HG02623 (cell line): ENCODE measurements at regions not wholly inside any gene's neighbourhood (a gene's known extent, or its start where the extent isn't known, plus 50 kb on each side); places are given as distances from the start of the nearest gene placed in this dataset.
"Not testable (repeated sequence)": the region's sequence is repeated elsewhere in the genome, so short reads cannot be mapped to it uniquely, and the experiment has no call there.

Experiments used
- ATAC-seq: cut with Tn5 transposase; IDR thresholded peaks from one replicate; pipeline ENCODE4 v1.9.1; 2021; ENCODE audit warnings: moderate library complexity; ENCODE audit not compliant: unreplicated experiment

GRCh38 chr4:3954540-3955320 lies 188.5 kb downstream of the ADRA2C start:
- not testable (repeated sequence) for ATAC-seq

DNA sequence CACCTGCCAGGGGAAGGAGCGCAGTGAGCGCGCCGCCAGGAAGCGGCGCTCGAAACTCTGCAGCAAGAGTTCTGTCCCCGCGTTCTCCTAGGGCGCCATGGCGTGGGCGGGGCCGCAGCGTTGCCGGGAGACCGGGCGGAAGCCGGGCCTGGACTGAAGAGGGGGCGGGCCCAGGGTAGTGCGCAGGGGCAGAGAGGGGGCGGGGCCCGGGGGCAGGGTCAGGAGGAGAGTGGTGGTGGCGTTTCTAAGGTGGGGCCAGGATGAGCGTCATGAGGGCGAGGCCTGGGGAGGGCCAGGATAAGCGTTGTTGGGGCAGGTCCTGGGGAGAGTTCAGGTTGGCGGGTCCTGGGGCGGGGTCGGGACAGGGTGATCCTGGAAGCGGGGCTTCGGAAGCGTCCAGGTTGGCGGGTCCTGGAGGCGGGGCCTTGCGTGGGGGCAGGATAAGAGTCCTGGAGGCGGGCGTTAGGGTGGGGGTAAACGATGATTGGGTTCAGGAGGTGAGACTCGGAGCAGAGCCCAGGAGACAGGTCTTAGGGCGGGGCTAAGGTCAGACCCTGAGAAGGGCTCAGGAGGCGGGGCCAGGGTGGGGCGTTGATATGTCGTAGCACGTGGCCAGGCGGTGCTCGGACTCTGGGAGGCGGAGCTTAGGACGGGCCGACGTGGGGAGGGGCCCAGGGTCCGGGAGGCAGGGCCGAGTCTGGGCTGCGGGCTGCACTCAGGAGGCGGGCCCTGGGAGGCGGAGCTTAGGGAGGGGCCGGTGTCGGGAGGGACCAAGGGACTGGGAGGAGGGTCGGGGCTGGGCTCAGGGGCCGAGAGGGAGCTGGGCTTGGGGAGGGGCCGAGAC lies 189.4 kb downstream of the ADRA2C start:
- peak; percentile 98 for ATAC-seq

DNA sequence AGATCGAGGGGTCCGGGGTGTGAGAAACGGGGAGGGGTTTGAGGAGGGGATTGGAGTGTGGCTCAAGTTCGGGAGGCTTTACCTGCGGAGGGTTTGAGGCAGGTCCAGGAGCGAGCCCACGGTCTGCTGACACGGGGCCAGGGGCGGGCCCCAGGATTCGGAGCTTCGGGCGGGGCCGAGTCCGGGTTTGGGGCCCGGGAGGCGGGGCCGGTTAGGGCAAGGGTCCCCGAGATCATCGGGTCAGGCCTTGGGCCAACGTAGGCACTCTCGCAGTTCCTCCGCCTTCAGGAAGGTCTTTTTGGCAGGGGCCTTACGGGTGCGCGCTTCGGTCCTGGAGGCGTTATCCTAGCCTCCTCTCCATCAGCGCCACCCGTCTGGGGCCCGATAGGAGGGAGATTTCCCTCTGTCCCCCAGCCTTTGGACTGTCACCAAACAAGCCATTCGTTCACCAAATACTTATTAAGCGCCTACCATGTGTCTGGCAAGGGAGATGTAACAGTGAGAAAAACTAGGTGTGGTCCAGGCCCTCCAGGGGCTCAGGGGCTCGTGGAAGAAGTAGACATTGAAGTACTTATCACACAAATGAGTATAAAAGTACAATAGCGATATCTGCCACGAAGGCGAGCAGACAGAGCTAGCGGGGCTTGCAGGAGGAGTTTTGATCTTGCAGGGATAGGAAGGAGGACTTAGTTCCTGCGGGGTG lies 190.1 kb downstream of the ADRA2C start:
- ATAC-seq = not testable (repeated sequence)

DNA sequence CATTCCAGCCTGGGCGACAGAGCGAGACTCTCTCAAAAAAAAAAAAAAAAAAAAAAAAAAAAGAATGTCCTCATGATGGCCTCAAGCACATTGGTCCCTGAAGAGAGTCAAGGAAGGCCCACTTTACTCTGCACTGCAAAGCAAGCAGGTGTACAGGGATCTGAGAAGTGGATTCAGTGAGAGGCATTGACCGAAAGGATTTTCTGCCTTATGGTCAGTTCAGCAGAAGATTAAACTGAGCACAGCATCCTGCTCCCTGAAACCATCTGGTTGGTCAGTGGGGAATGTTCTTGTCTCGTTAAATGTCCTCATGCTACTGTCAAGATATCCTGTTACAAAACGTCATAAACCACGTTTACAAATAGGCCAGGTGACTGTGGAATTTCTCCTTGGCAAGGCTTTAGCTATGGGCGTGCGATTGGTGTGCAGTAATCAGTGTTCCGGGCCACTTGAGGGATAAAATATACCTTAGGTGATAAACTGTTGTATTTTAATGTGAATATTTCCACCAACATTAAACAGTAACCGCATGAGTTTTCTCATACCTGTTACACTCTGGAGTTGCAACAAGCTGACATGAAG lies 195.0 kb downstream of the ADRA2C start:
- not testable (repeated sequence) for ATAC-seq

DNA sequence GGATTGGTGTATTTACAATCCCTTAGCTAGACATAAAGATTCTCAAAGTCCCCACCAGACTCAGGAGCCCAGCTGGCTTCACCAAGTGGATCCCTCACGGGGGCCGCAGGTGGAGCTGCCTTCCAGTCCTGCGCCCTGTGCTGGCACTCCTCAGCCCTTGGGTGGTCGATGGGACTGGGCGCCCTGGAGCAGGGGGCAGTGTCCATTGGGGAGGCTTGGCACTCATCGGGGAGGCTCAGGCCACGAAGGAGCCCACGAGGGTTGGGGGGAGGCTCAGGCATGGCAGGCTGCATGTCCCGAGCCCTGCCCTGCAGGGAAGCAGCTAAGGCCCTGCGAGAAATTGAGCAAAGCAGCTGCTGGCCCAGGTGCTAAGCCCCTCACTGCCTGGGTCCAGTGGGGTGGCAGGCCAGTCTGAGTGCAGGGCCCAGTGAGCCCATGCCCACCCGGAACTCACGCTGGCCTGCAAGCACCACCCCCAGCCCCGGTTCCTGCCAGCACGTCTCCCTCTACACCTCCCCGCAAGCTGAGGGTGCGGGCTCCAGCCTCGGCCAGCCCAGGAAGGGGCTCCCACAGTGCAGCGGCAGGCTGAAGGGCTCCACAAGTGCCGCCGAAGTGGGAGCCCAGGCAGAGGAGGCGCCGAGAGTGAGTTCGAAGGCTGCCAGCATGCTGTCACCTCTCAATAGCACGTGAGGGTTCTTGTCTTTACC lies 198.5 kb downstream of the ADRA2C start:
- not testable (repeated sequence) for ATAC-seq

- ATAC-seq = not testable (repeated sequence)
Measured at GRCh38 chr4:3967204-3967603, 201.0 kb downstream of the ADRA2C start.

DNA sequence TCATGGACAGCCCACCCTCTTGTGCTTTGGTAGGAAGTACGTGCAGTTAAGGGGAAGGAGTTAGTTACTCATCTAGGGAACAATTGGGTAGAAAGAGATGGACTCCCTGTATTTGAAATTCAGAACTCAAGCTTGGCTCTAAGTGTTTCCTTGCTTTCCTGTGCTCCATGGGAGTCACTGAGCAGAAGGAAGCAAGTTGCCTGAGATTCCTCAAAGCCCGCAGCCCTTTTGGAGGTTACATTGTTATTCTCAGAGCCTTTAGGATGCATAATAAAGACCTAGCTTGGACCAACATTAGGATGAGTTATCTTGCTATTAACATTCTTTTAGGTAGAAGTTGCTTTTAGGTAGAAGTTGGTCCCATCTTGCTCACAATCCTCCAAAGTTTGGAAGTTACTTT lies 206.4 kb downstream of the ADRA2C start:
- ATAC-seq = not testable (repeated sequence)

DNA sequence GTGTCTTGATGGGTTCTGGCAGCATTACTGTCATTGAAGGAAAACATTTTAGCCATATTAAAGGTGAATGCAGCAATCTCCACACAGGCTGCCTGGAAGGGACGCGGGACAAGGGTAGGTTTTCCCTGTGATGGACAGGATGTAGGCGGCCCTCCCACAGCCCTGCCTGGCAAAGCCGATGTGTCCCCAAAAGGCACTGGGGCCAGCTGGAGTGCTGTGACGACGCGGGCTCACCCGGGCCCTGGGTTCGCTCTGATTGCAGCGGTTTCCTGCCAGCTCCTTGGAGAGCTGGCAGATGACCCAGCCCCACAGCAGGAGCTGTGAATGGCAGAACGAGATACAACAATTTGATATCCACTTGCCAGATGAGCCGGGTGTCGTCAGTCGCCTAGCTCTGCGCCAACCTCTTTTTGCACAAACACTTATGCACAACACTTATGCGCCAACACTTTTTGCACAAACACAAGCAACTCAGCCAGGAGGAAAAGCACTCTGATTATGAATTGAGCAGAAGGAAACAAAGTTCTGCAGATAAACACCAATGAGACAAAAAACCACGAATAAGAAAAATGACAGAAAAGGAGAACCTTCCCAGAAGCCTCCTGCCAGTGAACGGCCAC lies 207.5 kb downstream of the ADRA2C start:
- ATAC-seq = not testable (repeated sequence)

GRCh38 chr4:3983518-3984125 lies 217.4 kb downstream of the ADRA2C start:
- ATAC-seq = not testable (repeated sequence)

- not testable (repeated sequence) for ATAC-seq
Measured at GRCh38 chr4:3984796-3985195, 218.6 kb downstream of the ADRA2C start.

DNA sequence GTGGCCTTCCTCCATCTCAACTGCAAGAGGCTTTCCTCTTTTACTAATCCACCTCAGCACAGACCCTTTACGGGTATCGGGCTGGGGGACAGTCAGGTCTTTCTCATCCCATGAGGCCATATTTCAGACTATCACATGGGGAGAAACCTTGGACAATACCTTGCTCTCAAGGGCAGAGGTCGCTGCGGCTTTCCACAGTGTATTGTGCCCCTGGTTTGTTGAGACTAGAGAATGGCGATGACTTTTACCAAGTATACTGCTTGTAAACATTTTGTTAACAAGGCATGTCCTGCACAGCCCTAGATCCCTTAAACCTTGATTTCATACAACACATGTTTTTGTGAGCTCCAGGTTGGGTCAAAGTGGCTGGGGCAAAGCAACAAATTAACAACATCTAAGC lies 220.2 kb downstream of the ADRA2C start:
- ATAC-seq = not testable (repeated sequence)

- ATAC-seq = not testable (repeated sequence)
Measured at GRCh38 chr4:3997386-3997785, 229.3 kb downstream of the OTOP1 start.

DNA sequence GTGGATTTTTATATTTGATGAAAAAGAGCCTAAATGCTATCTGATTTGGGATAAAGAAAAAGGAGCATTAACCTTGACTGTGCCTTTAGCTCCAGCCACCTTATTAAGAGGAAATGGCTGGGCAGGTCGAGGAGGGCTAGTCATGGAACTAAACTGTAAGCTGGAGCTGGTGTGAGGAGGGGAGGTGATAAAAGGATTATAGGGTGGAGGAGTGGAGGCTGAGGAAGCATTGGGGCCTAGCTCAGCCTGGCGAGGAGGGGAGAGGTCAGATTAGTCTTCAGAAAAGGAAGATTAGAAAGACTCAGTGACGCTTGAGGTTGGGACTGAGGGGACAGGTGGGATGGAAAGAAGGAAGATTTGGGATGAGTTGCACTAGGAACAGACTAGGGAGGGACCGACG lies 222.7 kb downstream of the OTOP1 start:
- ATAC-seq = not testable (repeated sequence)

DNA sequence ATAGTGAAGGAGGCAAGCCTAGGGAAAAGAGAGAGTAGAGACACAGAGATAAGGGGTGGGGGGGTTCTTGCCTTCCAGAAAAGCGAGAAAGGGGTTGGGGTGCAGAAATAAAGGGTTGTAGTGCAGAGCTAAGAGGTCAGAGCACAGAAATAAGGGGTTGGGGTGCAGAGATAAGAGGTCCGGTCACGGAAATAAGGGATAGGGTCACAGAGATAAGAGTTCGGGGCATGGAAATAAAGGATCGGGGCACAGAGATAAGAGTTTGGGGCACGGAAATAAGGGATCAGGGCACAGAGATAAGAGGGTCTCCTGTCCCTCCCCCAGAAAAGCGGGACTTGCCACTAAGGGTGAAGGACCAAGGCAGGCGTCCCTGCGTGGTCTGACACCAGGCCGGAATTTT lies 222.0 kb downstream of the OTOP1 start:
- ATAC-seq = not testable (repeated sequence)

- not testable (repeated sequence) for ATAC-seq
Measured at GRCh38 chr4:4006356-4006755, 220.4 kb downstream of the OTOP1 start.

DNA sequence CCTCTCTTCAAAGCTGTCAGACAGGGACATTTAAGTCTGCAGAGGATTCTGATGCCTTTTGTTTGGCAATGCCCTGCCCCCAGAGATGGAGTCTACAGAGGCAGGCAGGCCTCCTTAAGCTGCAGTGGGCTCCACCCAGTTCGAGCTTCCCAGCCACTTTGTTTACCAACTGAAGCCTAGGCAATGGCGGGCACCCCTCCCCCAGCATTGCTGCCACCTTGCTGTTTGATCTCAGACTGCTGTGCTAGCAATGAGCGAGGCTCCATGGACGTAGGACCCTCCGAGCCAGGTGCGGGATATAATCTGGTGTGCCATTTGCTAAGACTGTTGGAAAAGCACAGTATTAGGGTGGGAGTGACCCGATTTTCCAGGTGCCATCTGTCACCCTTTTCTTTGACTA lies 207.7 kb downstream of the OTOP1 start:
- ATAC-seq = not testable (repeated sequence)

GRCh38 chr4:4021161-4021560 lies 205.6 kb downstream of the OTOP1 start:
- not testable (repeated sequence) for ATAC-seq

- ATAC-seq = not testable (repeated sequence)
Measured at GRCh38 chr4:4026708-4027107, 200.0 kb downstream of the OTOP1 start.

DNA sequence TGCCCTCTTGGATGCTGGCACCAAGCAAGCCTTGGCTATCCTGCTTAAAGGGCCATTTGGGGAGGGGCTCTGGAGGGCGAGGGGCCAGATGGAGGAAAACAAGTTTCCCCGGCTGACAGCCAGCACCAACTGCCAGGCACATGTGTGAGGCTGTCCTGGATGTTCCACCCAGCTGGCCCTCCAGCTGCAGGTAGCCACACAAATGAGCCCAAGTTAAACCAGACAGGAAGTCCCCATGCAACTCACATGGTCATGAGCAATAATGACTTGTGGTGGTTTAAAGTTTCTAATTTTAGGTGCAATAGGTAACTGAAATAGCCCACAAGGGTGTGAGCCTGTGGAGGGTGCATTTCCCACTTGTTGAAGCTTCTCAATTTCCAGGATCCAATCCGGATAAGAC lies 198.0 kb downstream of the OTOP1 start:
- ATAC-seq = not testable (repeated sequence)
